Liver (tissue), 3 donors: ENCODE measurements at regions not wholly inside any gene's neighbourhood (a gene's known extent, or its start where the extent isn't known, plus 50 kb on each side); places are given as distances from the start of the nearest gene placed in this dataset.

Source experiments
- CTCF ChIP-seq: fragments of 150-350 bp; IDR thresholded peaks from 2 replicates; pipeline ENCODE4 v1.5.1; 2017; ENCODE audit warnings: improper control_type of control experiment, low read depth, low read length; ENCODE audit not compliant: missing input control
- JUND ChIP-seq, 2 donors: IDR thresholded peaks; 2 replicates each; pipeline ENCODE4 v1.6.1; 2016; ENCODE audit warnings: antibody characterized with exemption in 2 of 2
- MAX ChIP-seq: IDR thresholded peaks from 2 replicates; pipeline ENCODE4 v1.6.1; 2016; ENCODE audit warnings: antibody characterized with exemption
- REST ChIP-seq: IDR thresholded peaks from 2 replicates; pipeline ENCODE4 v1.6.1; 2016; ENCODE audit warnings: antibody characterized with exemption, mild to moderate bottlenecking
- RXRA ChIP-seq, 2 donors: IDR thresholded peaks; 2 replicates each; pipeline ENCODE4 v1.6.1; 2017 to 2018; ENCODE audit warnings: antibody characterized with exemption in 2 of 2, mild to moderate bottlenecking in 1 of 2
- TAF1 ChIP-seq: conservative IDR thresholded peaks from 2 replicates; pipeline ENCODE4 v1.6.1; 2016; ENCODE audit warnings: antibody characterized with exemption, mild to moderate bottlenecking
- ZBTB33 ChIP-seq: IDR thresholded peaks from 2 replicates; pipeline ENCODE4 v1.6.1; 2016; ENCODE audit warnings: antibody characterized with exemption
- donor health status: healthy.
- donor health status: healthy.

GRCh38 chr16:35714665-35715064 is 2255.3 kb downstream of the TP53TG3F start:
- no peak for TF ChIP-seq CTCF
- TF ChIP-seq ZBTB33, result no peak
- no peak for TF ChIP-seq TAF1
- no peak for TF ChIP-seq RXRA (IDR thresholded peaks at IDR 0.05)
- no peak for TF ChIP-seq MAX
- TF ChIP-seq REST, result no peak
- TF ChIP-seq JUND (IDR thresholded peaks at IDR 0.05), result no peak
